Transverse colon (tissue), 4 donors: ENCODE measurements at regions not wholly inside any gene's neighbourhood (a gene's known extent, or its start where the extent isn't known, plus 50 kb on each side); places are given as distances from the start of the nearest gene placed in this dataset.

Experiments used
- DNase-seq: peaks from one replicate; pipeline ENCODE4 v3.0.0-alpha.2; 2019
- H3K27ac ChIP-seq, 4 donors: fragments of 200-600 bp; sonication (generic); 2 replicates each; pipeline ENCODE4 v1.5.1; 2016 to 2018; ENCODE audit warnings: inconsistent platforms in 4 of 4
- H3K27me3 ChIP-seq: fragments of 200-600 bp; sonication (generic); 2 replicates; pipeline ENCODE4 v1.5.1; 2017; ENCODE audit warnings: inconsistent platforms
- H3K36me3 ChIP-seq, 4 donors: fragments of 200-600 bp; sonication (generic); 2 replicates each; pipeline ENCODE4 v1.5.1; 2017 to 2019; ENCODE audit warnings: inconsistent platforms in 4 of 4
- H3K4me1 ChIP-seq, 4 donors: fragments of 200-600 bp; sonication (generic); 2 replicates each; pipeline ENCODE4 v1.5.1; 2017 to 2020; ENCODE audit warnings: inconsistent platforms in 4 of 4
- H3K4me3 ChIP-seq, 4 donors: fragments of 200-600 bp; sonication (generic); 1 replicate in 1 of 4; 2 replicates in 3 of 4; pipeline versions ENCODE4 v1.5.1 to v1.6.1; 2017 to 2019; ENCODE audit warnings: inconsistent platforms in 4 of 4
- H3K9me3 ChIP-seq, 2 donors: fragments of 200-600 bp; sonication (generic); 2 replicates each; pipeline ENCODE4 v1.5.1; 2017 to 2019; ENCODE audit warnings: inconsistent platforms in 2 of 2
- EP300 ChIP-seq: sonication (generic); formaldehyde crosslinking; IDR thresholded peaks from one replicate; pipeline ENCODE4 v1.6.1; 2017; ENCODE audit warnings: antibody characterized with exemption, low read depth
- POLR2A ChIP-seq: fragments of 450-650 bp; IDR thresholded peaks from one replicate; pipeline ENCODE4 v1.6.1; 2016; ENCODE audit warnings: antibody characterized with exemption, mild to moderate bottlenecking, moderate library complexity
- POLR2AphosphoS5 ChIP-seq, 3 donors: sonication (generic); formaldehyde crosslinking; IDR thresholded peaks; one replicate each; pipeline ENCODE4 v1.6.1; 2016; ENCODE audit warnings: antibody characterized with exemption in 3 of 3
- WGBS, 2 donors: methylation state at CpG; one replicate each; pipeline ENCODE4 v1.1.5; 2018; ENCODE audit warnings: low coverage in 1 of 2; 5-methylcytosine and 5-hydroxymethylcytosine counted together
- in situ Hi-C, 4 donors: fragments of 200-750 bp; cut with MboI; loops; one replicate each; pipeline versions ENCODE4 v1.15.0 to v1.15.1; 2017; ENCODE audit warnings: low sequenced_read_pairs in 3 of 4, low pct_ligation_motif_present in 1 of 4, low pct_unique_long_range_greater_than_20kb in 1 of 4
- intact Hi-C: fragments of 100-400 bp; cut with DNase I; formaldehyde crosslinking; loops from one replicate; pipeline ENCODE4 v1.15.1; 2023; ENCODE audit warnings: low total_unique reads
- TF ChIP-seq, protein P1 (sequence below), 5 experiments: fragments of 200-600 bp in 3 of 5; fragments of 450-650 bp in 2 of 5; sonication (generic) in 3 of 5; IDR thresholded peaks; 1 replicate in 2 of 5; 2 replicates in 3 of 5; pipeline ENCODE4 v1.5.1; 2016 to 2017; ENCODE audit warnings: antibody characterized with exemption in 5 of 5, inconsistent platforms in 3 of 5, mild to moderate bottlenecking in 2 of 5, moderate library complexity in 1 of 5

DNA sequence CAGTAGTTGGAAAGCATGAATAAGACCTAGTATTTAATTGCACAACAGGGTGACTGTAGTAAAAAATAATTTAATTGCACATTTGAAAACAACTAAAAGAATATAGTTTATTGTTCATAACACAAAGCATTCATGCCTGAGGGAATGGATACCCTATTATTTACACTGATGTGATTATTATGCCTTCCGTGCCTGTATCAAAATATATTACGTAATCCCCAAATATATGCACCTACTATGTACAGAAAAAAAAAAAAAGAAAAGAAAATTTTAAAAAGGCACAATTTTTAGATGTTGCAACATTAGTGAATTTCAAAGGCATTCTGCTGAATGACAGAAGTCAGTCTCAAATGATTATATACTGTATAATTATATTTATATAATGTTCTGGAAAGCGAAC lies 647.2 kb upstream of the BCHE start:
- no peaks in the 10 kb centered on the region for H3K4me1 ChIP-seq
- TF ChIP-seq POLR2AphosphoS5 (IDR thresholded peaks at IDR 0.05) (no peak), EP300 (no peak), POLR2A (no peak)
- TF ChIP-seq, protein P1, sequence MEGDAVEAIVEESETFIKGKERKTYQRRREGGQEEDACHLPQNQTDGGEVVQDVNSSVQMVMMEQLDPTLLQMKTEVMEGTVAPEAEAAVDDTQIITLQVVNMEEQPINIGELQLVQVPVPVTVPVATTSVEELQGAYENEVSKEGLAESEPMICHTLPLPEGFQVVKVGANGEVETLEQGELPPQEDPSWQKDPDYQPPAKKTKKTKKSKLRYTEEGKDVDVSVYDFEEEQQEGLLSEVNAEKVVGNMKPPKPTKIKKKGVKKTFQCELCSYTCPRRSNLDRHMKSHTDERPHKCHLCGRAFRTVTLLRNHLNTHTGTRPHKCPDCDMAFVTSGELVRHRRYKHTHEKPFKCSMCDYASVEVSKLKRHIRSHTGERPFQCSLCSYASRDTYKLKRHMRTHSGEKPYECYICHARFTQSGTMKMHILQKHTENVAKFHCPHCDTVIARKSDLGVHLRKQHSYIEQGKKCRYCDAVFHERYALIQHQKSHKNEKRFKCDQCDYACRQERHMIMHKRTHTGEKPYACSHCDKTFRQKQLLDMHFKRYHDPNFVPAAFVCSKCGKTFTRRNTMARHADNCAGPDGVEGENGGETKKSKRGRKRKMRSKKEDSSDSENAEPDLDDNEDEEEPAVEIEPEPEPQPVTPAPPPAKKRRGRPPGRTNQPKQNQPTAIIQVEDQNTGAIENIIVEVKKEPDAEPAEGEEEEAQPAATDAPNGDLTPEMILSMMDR (IDR thresholded peaks at IDR 0.05): no peak
- no peaks in the 10 kb centered on the region for H3K9me3 ChIP-seq
- H3K36me3 ChIP-seq: no peaks in the 10 kb centered on the region
- 76 to 90% methylated on average over 3 of the region's 3 CpGs for WGBS, 2 donors
- intact Hi-C loops: no loop called here
- no peak overlapping the region for H3K27ac ChIP-seq
- in situ Hi-C loops: no loop called here
- H3K4me3 ChIP-seq: no peak overlapping the region
- no peaks in the 10 kb centered on the region for H3K27me3 ChIP-seq
- no peak for DNase-seq

DNA sequence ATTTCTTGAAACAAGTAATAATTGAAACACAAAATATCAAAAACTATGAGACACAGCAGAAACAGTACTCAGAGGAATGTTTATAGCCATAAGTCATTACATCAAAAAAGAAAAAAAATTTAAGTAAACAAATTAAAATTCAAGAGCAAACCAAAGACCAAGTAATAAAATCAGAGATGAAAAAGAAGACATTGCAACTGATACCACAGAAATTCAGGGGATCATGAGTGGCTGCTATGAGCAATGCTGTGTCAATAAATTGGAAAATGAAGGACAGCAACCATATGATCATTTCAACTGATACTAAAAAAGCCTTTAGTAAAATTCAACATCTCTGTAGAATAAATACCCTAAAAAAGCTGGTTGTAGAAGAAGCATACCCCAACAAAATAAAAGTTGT lies 644.1 kb upstream of the BCHE start:
- in situ Hi-C loops: no loop called here
- H3K4me3 ChIP-seq: no peak overlapping the region
- intact Hi-C loops: no loop called here
- no peak overlapping the region for H3K27ac ChIP-seq
- H3K27me3 ChIP-seq: no peaks in the 10 kb centered on the region
- H3K36me3 ChIP-seq: no peaks in the 10 kb centered on the region
- H3K9me3 ChIP-seq: no peaks in the 10 kb centered on the region
- TF ChIP-seq POLR2AphosphoS5 (IDR thresholded peaks at IDR 0.05) (no peak), POLR2A (no peak), EP300 (no peak)
- no peaks in the 10 kb centered on the region for H3K4me1 ChIP-seq
- DNase-seq: no peak

DNA sequence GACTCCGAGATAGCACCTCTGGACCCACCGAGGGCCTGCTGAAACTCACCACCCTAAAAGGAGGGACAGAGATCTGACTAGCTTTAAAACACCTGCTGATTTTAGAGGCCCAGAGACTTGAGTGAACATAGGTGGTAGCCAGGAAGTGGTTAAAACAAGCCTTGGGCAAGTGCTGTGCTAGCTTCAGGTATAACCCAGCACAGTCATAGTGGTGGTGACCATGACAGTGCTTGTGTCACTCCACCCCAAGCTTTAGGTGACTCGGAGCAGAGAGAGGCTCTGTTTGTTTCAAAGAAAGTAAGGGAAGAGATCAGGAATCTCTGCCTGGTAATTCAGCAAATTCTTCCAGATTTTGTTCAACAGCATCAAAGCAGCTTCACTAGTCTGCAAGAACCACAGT lies 641.1 kb upstream of the BCHE start:
- in situ Hi-C loops (no loop called here), intact Hi-C loops (no loop called here)
- no peak overlapping the region for H3K27ac ChIP-seq
- TF ChIP-seq, protein P1 (IDR thresholded peaks at IDR 0.05): no peak
- TF ChIP-seq POLR2A (no peak), POLR2AphosphoS5 (IDR thresholded peaks at IDR 0.05) (no peak), EP300 (no peak)
- DNase-seq: no peak
- no peaks in the 10 kb centered on the region for H3K36me3 ChIP-seq
- H3K9me3 ChIP-seq: no peaks in the 10 kb centered on the region
- H3K4me1 ChIP-seq: no peaks in the 10 kb centered on the region
- WGBS, 2 donors: 86% methylated on average over 3 of the region's 3 CpGs; no CpG with 5 or more reads in 1 of the 2 donors
- H3K27me3 ChIP-seq: no peaks in the 10 kb centered on the region
- H3K4me3 ChIP-seq: no peak overlapping the region

DNA sequence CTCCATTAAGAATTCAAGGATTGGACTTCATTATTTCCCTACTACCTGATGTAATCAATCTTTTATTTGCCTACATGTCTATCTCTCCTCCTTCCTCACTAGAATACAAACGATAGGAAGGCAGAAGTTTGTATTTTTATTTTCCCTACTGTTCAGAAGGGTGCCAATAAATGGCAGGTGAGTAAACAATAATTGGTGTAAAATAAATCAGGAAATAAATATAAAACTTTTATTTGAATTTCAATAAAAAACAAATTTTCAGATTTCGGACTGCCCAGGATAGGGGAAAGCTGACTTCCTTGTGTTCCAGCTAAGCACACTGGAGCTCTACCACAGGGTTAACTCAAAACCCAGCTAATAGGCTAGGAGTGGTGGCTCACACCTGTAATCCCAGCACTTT lies 636.3 kb upstream of the BCHE start:
- H3K4me1 ChIP-seq: no peaks in the 10 kb centered on the region
- WGBS, 2 donors: 43 to 54% methylated on average over 2 of the region's 2 CpGs
- in situ Hi-C loops (no loop called here), intact Hi-C loops (no loop called here)
- TF ChIP-seq EP300: no peak
- TF ChIP-seq, protein P1 (IDR thresholded peaks at IDR 0.05): no peak
- TF ChIP-seq POLR2AphosphoS5 (IDR thresholded peaks at IDR 0.05): no peak
- TF ChIP-seq POLR2A: no peak
- H3K27me3 ChIP-seq: no peaks in the 10 kb centered on the region
- H3K4me3 ChIP-seq: no peak overlapping the region
- no peak for DNase-seq
- H3K36me3 ChIP-seq: no peaks in the 10 kb centered on the region
- no peak overlapping the region for H3K27ac ChIP-seq
- no peaks in the 10 kb centered on the region for H3K9me3 ChIP-seq

DNA sequence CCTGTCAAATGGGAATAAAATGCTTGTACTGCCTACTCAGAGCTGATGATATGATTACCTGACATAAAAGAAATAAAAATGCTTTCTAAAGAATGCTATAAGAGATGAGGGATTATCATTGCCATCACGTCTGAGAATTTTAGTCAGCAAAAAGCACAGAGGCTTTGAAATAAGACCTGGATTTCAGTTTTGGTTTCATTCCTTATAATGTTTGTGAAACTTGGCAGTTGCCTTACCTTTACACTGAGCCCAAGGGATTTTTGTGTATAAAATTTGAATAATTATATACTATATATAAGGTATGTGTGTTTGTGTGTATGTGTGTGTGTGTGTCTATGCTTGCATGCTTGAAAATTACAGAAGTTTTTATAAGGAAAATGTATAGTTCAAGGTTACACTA lies 634.8 kb upstream of the BCHE start:
- H3K9me3 ChIP-seq: no peaks in the 10 kb centered on the region
- intact Hi-C loops: no loop called here
- DNase-seq: no peak
- H3K4me1 ChIP-seq: no peaks in the 10 kb centered on the region
- no peak overlapping the region for H3K4me3 ChIP-seq
- 39 to 73% methylated on average over 1 of the region's 1 CpG for WGBS, 2 donors
- no peak overlapping the region for H3K27ac ChIP-seq
- no peaks in the 10 kb centered on the region for H3K27me3 ChIP-seq
- H3K36me3 ChIP-seq: no peaks in the 10 kb centered on the region
- in situ Hi-C loops: no loop called here
- TF ChIP-seq POLR2A (no peak), POLR2AphosphoS5 (IDR thresholded peaks at IDR 0.05) (no peak)
